AG04449 (cell line): ENCODE measurements at regions not wholly inside any gene's neighbourhood (a gene's known extent, or its start where the extent isn't known, plus 50 kb on each side); places are given as distances from the start of the nearest gene placed in this dataset.

Experiments used
- CTCF ChIA-PET: fragments of 350-600 bp; formaldehyde crosslinking; extraction: SDS; loops from one replicate; lab custom pipeline; 2021; ENCODE audit warnings: antibody characterized with exemption; lab: Yijun Ruan, JAX
- POLR2A ChIA-PET: fragments of 400-600, 350-600 bp; formaldehyde crosslinking; extraction: SDS; loops from one replicate; lab custom pipeline; 2020; ENCODE audit warnings: antibody characterized with exemption, inconsistent platforms; lab: Yijun Ruan, JAX
- DNase-seq: peaks from one replicate; pipeline ENCODE4 v3.0.0-alpha.2; 2010; ENCODE audit warnings: low read depth, low spot score
- H3K4me3 ChIP-seq: 2 replicates; pipeline ENCODE4 v1.5.1; 2011; ENCODE audit warnings: low read depth, mild to moderate bottlenecking, control low read depth, low read length
- CTCF ChIP-seq: IDR thresholded peaks from one replicate; pipeline ENCODE4 v1.5.1; 2011; ENCODE audit warnings: mild to moderate bottlenecking, moderate library complexity, low read length, control low read depth, inconsistent platforms; ENCODE audit not compliant: insufficient read depth; ENCODE audit errors: missing control alignments

- CTCF ChIA-PET: interaction anchor here (1.2 to 1.3 kb wide), 3 partner anchors 13 to 141 kb away, joined by 3 to 4 read pairs (median 4); no protein-coding TSS in a partner anchor
- peak; percentile 63 for DNase-seq
- no peak for TF ChIP-seq CTCF
- no peak overlapping the region for H3K4me3 ChIP-seq
- POLR2A ChIA-PET: interaction anchor here (0.9 to 1.1 kb wide), 2 partner anchors 85 to 136 kb away, joined by 3 read pairs; no protein-coding TSS in a partner anchor
Measured at GRCh38 chr4:141486375-141486997, 149.9 kb upstream of the IL15 start.

GRCh38 chr4:141497627-141498026 is 138.8 kb upstream of the IL15 start:
- ChIA-PET CTCF (no interaction called here), POLR2A (no interaction called here)
- H3K4me3 ChIP-seq: no peak overlapping the region
- DNase-seq: no peak
- TF ChIP-seq CTCF: no peak

- POLR2A ChIA-PET: no interaction called here
Measured at GRCh38 chr4:141499261-141499853, 137.0 kb upstream of the IL15 start.

GRCh38 chr4:141501395-141501794 is 135.0 kb upstream of the IL15 start:
- H3K4me3 ChIP-seq: no peak overlapping the region
- TF ChIP-seq CTCF: no peak
- ChIA-PET CTCF (no interaction called here), POLR2A (no interaction called here)
- DNase-seq: no peak

More at GRCh38 chr4:141499261-141499853, 137.0 kb upstream of the IL15 start:
- no peak for TF ChIP-seq CTCF
- no peak for DNase-seq
- CTCF ChIA-PET: interaction anchor here (1.0 to 1.1 kb wide), 3 partner anchors 10 to 153 kb away, joined by 3 to 4 read pairs (median 3); no protein-coding TSS in a partner anchor
- no peak overlapping the region for H3K4me3 ChIP-seq

GRCh38 chr4:141501931-141502330 is 134.5 kb upstream of the IL15 start:
- H3K4me3 ChIP-seq: no peak overlapping the region
- ChIA-PET POLR2A (no interaction called here), CTCF (no interaction called here)
- no peak for TF ChIP-seq CTCF
- no peak for DNase-seq

- ChIA-PET CTCF (no interaction called here), POLR2A (no interaction called here)
- H3K4me3 ChIP-seq: no peak overlapping the region
- no peak for DNase-seq
- TF ChIP-seq CTCF: no peak
Measured at GRCh38 chr4:141502755-141503154, 133.6 kb upstream of the IL15 start.
